Natural killer cell (primary cell): ENCODE measurements at regions not wholly inside any gene's neighbourhood (a gene's known extent, or its start where the extent isn't known, plus 50 kb on each side); places are given as distances from the start of the nearest gene placed in this dataset.
A peak's percentile ranks its signal among the peaks of the same experiment; 100 is the strongest.

Source experiments
- ATAC-seq, 3 donors: fragments of 150-1000 bp in 2 of 3; fragments of 200-7000 bp in 1 of 3; cut with Tn5 transposase; 1 replicate in 1 of 3; 2 replicates in 2 of 3; pipeline ENCODE4 v1.10.0; 2021; ENCODE audit warnings: mild to moderate bottlenecking in 2 of 3, moderate library complexity in 2 of 3
- DNase-seq, 2 donors: peaks; one replicate each; pipeline versions ENCODE4 v3.0.0 to v3.0.0-alpha.2; 2013 to 2021; ENCODE audit warnings: mixed read lengths in 1 of 2
- H3K27ac ChIP-seq: one replicate; pipeline ENCODE4 v1.5.1; 2013; ENCODE audit warnings: mild to moderate bottlenecking, low read length
- H3K27me3 ChIP-seq: one replicate; pipeline ENCODE4 v1.6.1; 2013; ENCODE audit warnings: low read length; ENCODE audit not compliant: control insufficient read depth, insufficient read depth
- H3K36me3 ChIP-seq: one replicate; pipeline ENCODE4 v1.6.1; 2013; ENCODE audit warnings: low read length; ENCODE audit not compliant: control insufficient read depth, insufficient read depth
- H3K4me1 ChIP-seq: one replicate; pipeline ENCODE4 v1.6.1; 2013; ENCODE audit warnings: low read length; ENCODE audit not compliant: control insufficient read depth, insufficient read depth
- H3K4me3 ChIP-seq: one replicate; pipeline ENCODE4 v1.5.1; 2013; ENCODE audit warnings: low read length
- H3K9me3 ChIP-seq: one replicate; pipeline ENCODE4 v1.6.1; 2013; ENCODE audit warnings: low read length; ENCODE audit not compliant: control insufficient read depth, insufficient read depth
- H3K27ac Mint-ChIP-seq, 2 donors: one replicate each; pipeline ENCODE4 v1.8.0; 2022; ENCODE audit warnings: mild to moderate bottlenecking in 2 of 2, mixed read lengths in 2 of 2, moderate library complexity in 1 of 2
- H3K27me3 Mint-ChIP-seq, 2 donors: one replicate each; pipeline ENCODE4 v1.8.0; 2022; ENCODE audit warnings: low read depth in 2 of 2, mixed read lengths in 2 of 2
- H3K36me3 Mint-ChIP-seq: one replicate; pipeline ENCODE4 v1.8.0; 2022; ENCODE audit warnings: mixed read lengths
- H3K4me1 Mint-ChIP-seq, 2 donors: one replicate each; pipeline ENCODE4 v1.8.0; 2022; ENCODE audit warnings: mixed read lengths in 2 of 2
- H3K4me3 Mint-ChIP-seq: one replicate; pipeline ENCODE4 v1.8.0; 2022; ENCODE audit warnings: mild to moderate bottlenecking, moderate library complexity, mixed read lengths
- H3K9me3 Mint-ChIP-seq, 2 donors: one replicate each; pipeline ENCODE4 v1.8.0; 2022; ENCODE audit warnings: mixed read lengths in 2 of 2
- WGBS: methylation state at CpG from one replicate; pipeline ENCODE4 v1.1.7; 2013; ENCODE audit warnings: missing lambda C conversion rate; ENCODE audit not compliant: insufficient coverage; 5-methylcytosine and 5-hydroxymethylcytosine counted together
- intact Hi-C: fragments of 100-400 bp; cut with micrococcal nuclease; formaldehyde crosslinking; loops from one replicate; pipeline ENCODE4 v1.14.2; 2022
- TF ChIP-seq, protein P1 (sequence below): fragments of 200-600 bp; IDR thresholded peaks from one replicate; pipeline ENCODE4 v1.8.0; 2022; ENCODE audit warnings: antibody characterized with exemption

DNA sequence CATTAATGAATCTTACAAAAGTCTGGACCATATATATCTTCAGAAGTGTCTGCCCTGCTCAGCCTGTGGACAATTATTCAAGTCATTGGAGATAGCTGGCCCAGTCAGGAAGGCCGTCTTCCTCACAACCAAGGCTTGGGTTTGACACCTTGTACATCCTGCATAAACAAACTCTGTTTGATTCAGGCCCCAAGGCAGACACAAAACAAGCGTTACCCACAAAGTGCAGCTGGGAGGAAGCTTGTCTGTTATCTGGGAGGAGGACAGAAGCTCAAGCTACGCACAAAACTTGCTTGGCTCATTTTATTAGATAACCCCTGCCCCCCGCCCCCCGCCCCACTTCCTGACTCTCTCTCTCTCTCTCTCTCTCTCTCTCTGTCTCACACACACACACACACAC lies 166.9 kb upstream of the WDR11 start:
- Mint-ChIP-seq H3K9me3 (no peaks in the 10 kb centered on the region), H3K4me3 (peak overlapping the region; percentile 69), H3K27ac (peak overlapping the region; percentile 71 to 85), H3K27me3 (no peaks in the 10 kb centered on the region), H3K4me1 (peaks cover 60% of the 10 kb centered on the region in 2 donors), H3K36me3 (no peaks in the 10 kb centered on the region)
- no peaks in the 10 kb centered on the region for H3K9me3 ChIP-seq
- DNase-seq (peak in 1 of 2 donors; percentile 55), ATAC-seq (peak; percentile 87 to 95 (median 89))
- H3K4me3 ChIP-seq, result no peak overlapping the region
- TF ChIP-seq, protein P1, sequence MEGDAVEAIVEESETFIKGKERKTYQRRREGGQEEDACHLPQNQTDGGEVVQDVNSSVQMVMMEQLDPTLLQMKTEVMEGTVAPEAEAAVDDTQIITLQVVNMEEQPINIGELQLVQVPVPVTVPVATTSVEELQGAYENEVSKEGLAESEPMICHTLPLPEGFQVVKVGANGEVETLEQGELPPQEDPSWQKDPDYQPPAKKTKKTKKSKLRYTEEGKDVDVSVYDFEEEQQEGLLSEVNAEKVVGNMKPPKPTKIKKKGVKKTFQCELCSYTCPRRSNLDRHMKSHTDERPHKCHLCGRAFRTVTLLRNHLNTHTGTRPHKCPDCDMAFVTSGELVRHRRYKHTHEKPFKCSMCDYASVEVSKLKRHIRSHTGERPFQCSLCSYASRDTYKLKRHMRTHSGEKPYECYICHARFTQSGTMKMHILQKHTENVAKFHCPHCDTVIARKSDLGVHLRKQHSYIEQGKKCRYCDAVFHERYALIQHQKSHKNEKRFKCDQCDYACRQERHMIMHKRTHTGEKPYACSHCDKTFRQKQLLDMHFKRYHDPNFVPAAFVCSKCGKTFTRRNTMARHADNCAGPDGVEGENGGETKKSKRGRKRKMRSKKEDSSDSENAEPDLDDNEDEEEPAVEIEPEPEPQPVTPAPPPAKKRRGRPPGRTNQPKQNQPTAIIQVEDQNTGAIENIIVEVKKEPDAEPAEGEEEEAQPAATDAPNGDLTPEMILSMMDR, result no peak
- intact Hi-C loops, result no loop called here
- no peaks in the 10 kb centered on the region for H3K27me3 ChIP-seq
- peak overlapping the region; percentile 32 for H3K27ac ChIP-seq
- no peaks in the 10 kb centered on the region for H3K36me3 ChIP-seq
- WGBS, result 7% methylated on average over 3 of the region's 5 CpGs
- peaks cover 27% of the 10 kb centered on the region for H3K4me1 ChIP-seq

- Mint-ChIP-seq H3K27me3 (no peaks in the 10 kb centered on the region), H3K4me1 (peaks cover 69 to 70% of the 10 kb centered on the region in 2 donors), H3K4me3 (peak overlapping the region; percentile 69), H3K27ac (peak overlapping the region; percentile 71 to 85), H3K9me3 (no peaks in the 10 kb centered on the region), H3K36me3 (no peaks in the 10 kb centered on the region)
- Histone ChIP-seq H3K4me1 (peaks cover 36% of the 10 kb centered on the region), H3K27me3 (no peaks in the 10 kb centered on the region), H3K36me3 (no peaks in the 10 kb centered on the region), H3K27ac (peak overlapping the region; percentile 32), H3K4me3 (no peak overlapping the region), H3K9me3 (no peaks in the 10 kb centered on the region)
- intact Hi-C loops, result no loop called here
- WGBS, result 72% methylated on average over 4 of the region's 4 CpGs
- ATAC-seq (no peak), DNase-seq (no peak)
- TF ChIP-seq, protein P1, result no peak
Measured at GRCh38 chr10:120685136-120685535, 166.0 kb upstream of the WDR11 start.

DNA sequence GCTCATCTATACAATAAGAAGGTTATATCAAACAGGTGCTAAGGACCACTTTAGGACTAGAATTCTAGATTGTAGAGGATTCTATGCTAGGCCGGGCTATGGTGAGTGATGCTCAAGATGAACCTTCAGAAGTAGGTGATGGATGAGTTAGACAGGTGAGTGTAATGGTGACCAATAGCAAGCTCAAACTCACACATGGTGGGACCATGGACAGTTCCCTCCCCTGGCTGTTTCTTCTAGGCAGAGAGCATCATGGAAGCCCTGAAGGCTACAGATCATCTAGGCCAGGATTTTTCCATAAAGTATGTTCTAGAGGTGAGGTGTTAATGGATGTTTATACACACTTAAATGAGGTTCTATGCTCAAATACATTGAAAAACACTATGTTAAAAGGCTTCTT lies 162.2 kb upstream of the WDR11 start:
- Mint-ChIP-seq H3K36me3 (no peaks in the 10 kb centered on the region), H3K9me3 (peaks cover 0 to 2% of the 10 kb centered on the region in 2 donors), H3K27ac (peak overlapping the region in 1 of 2 donors; percentile 75), H3K27me3 (no peaks in the 10 kb centered on the region), H3K4me1 (peaks cover 76 to 78% of the 10 kb centered on the region in 2 donors), H3K4me3 (no peak overlapping the region)
- no peaks in the 10 kb centered on the region for H3K9me3 ChIP-seq
- no peaks in the 10 kb centered on the region for H3K36me3 ChIP-seq
- no peak overlapping the region for H3K27ac ChIP-seq
- H3K4me1 ChIP-seq, result peaks cover 43% of the 10 kb centered on the region
- intact Hi-C loops, result no loop called here
- DNase-seq (no peak), ATAC-seq (no peak)
- no peak overlapping the region for H3K4me3 ChIP-seq
- TF ChIP-seq, protein P1, result no peak
- no peaks in the 10 kb centered on the region for H3K27me3 ChIP-seq
- 100% methylated on average over 1 of the region's 1 CpG for WGBS
